Neural cell (in vitro differentiated cells): ENCODE measurements at regions not wholly inside any gene's neighbourhood (a gene's known extent, or its start where the extent isn't known, plus 50 kb on each side); places are given as distances from the start of the nearest gene placed in this dataset.

Experiments
- CTCF ChIP-seq: fragments of 450-650 bp; IDR thresholded peaks from 2 replicates; pipeline ENCODE4 v1.5.1; 2014; ENCODE audit warnings: antibody characterized with exemption, mild to moderate bottlenecking, moderate library complexity; ENCODE audit not compliant: poor library complexity, severe bottlenecking
- EP300 ChIP-seq: fragments of 450-650 bp; conservative IDR thresholded peaks from 2 replicates; pipeline ENCODE4 v1.6.1; 2014; ENCODE audit warnings: antibody characterized with exemption, mild to moderate bottlenecking, moderate library complexity; ENCODE audit not compliant: poor library complexity, severe bottlenecking
- EZH2 ChIP-seq: fragments of 200-600, 300-800 bp; shearing (Covaris generic), sonication (generic); IDR thresholded peaks from 2 replicates; pipeline ENCODE4 v1.6.1; 2014; ENCODE audit warnings: antibody characterized with exemption, low read length, borderline replicate concordance, mild to moderate bottlenecking; ENCODE audit not compliant: insufficient read depth, poor library complexity, severe bottlenecking
- MXI1 ChIP-seq: fragments of 450-650 bp; conservative IDR thresholded peaks from 2 replicates; pipeline ENCODE4 v1.6.1; 2014; ENCODE audit warnings: antibody characterized with exemption, mild to moderate bottlenecking; ENCODE audit not compliant: poor library complexity, severe bottlenecking
- POLR2AphosphoS5 ChIP-seq: IDR thresholded peaks from 2 replicates; pipeline ENCODE4 v1.6.1; 2012
- REST ChIP-seq: IDR thresholded peaks from 2 replicates; pipeline ENCODE4 v1.6.1; 2012; ENCODE audit warnings: borderline replicate concordance

GRCh38 chr10:62915158-62915557 lies 99.0 kb upstream of the EGR2 start:
- TF ChIP-seq CTCF (no peak), EP300 (no peak), REST (no peak), EZH2 (no peak), POLR2AphosphoS5 (no peak), MXI1 (no peak)
